ENCODE measurements at regions not wholly inside any gene's neighbourhood (a gene's known extent, or its start where the extent isn't known, plus 50 kb on each side); places are given as distances from the start of the nearest gene placed in this dataset.
A peak's percentile ranks its signal among the peaks of the same experiment; 100 is the strongest.

DNA sequence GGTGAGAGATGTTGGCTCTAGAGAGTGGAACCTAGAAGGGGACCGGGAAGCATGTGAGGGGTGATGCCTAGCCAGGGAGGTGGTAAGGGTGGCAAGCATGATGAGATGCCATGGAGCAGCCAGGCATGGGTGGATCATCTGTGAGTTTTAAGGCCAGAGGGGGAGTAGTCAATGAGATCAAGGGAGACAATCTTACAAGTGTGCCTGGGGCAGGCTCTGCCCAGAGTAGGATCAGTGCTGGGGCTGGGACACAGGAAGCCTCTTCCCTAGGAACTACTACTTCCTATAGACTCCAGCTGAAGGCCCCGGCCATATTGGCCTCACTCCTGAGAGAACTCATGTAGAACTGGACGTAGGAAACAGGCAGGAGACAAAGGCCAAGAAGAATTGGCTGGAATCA, 192.4 kb upstream of the CSF3R start:
- no peak for DNase-seq

DNA sequence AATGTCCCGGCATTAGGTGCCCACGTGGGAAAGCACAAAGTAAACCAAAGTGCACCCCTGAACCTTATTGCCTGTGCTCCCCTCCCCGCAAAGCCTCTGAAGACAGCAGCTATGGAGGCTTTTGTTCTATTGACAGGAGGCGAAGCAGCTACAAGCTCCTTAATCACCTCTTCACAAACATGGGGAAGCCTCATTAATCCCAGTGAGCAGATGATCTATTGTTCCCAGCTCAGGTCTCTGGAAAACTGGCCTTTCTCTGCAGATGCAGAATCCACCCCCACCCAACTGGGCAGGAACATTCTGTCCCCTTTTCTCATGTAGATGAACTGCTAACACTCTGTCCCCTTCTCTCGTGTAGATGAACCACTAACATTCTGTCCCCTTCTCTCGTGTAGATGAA, 190.5 kb upstream of the CSF3R start:
- DNase-seq: no peak

DNA sequence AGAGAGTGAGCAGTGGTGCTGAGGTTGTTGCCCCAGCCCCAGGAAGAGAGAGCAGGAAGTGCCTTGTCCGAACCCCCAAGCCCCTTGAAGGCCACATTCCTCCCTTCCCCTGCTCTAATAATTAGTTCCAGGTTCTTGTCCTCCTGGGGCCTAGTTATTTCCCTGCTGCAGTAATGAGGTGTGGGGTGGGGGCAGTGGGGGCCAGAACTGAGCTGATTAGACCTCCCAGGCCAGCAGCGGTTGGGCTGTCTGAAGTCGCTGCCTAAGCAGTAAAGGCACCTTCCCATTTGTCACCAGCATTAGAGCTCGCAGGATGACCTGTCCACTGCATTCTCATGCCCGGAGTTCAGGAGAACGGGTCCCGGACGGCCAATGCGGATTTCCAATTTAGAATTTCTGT, 186.5 kb upstream of the CSF3R start:
- DNase-seq: no peak

DNA sequence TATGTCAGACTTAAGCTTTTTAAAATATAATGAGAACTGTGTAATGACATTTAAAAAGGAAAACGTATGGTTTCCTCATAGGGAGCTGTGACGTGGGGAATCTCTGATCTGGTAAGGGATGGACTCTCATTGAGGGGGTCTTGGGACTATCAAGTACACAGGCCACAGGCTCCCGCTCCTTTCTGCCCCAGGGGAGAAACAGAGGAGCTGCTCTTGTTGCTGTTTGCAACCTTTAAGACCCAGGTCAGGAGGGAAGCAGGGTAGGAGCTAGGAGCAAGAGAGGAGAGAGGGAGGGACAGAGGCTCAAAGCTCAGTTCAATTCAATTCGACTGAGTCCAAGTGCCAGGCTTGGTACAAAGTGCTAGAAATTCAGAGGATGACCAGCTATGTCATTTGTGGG, 185.1 kb upstream of the CSF3R start:
- no peak for DNase-seq

DNA sequence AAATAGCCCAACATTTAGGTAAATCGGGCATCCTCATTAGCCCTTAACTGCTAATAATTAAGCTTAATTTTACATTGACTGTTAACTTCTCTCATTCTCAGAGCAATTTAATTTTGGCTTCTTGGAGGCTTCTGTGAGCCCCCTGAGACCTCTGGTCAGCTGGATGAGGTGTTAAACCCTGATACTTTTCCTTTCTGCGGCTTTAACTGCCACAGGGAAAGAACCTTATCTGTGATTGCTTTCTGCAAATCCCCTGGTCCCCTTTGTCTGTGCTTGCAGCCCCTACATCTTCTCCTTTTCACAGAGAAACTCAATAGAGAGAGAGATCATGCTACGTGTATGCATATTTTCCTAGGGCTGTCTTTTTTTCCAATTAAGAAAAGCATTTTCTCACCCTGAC, 184.5 kb upstream of the CSF3R start:
- no peak for DNase-seq

DNA sequence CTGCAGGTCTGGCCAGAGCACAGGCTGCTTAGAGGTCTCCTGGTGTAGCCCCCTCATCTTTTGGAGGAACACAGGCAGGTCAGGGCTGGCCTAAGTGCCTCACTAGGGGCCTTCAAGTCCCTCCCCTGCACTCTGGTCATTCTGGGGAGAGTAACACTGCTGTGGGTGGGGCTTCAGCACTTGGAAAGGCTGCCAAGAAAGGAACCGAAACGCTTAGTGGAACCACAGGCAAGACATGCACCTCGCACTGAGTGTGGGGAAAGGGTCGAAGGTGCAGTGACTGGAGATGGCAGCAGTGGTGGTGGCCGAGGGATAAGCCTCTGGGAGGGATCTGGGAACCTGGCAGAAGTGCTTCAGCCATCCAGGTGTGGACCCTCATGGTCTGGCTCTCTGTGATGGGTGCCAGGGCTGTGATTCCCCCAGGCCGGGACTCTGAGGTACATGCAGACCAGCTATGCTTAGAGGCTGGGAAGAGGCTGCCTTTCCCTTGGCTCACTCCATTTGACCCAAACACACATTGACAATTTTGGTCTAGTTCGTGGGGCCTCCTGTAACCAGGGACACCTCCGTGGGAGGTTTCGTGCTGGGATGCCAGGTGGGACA, 182.9 kb upstream of the CSF3R start:
- DNase-seq: no peak

DNA sequence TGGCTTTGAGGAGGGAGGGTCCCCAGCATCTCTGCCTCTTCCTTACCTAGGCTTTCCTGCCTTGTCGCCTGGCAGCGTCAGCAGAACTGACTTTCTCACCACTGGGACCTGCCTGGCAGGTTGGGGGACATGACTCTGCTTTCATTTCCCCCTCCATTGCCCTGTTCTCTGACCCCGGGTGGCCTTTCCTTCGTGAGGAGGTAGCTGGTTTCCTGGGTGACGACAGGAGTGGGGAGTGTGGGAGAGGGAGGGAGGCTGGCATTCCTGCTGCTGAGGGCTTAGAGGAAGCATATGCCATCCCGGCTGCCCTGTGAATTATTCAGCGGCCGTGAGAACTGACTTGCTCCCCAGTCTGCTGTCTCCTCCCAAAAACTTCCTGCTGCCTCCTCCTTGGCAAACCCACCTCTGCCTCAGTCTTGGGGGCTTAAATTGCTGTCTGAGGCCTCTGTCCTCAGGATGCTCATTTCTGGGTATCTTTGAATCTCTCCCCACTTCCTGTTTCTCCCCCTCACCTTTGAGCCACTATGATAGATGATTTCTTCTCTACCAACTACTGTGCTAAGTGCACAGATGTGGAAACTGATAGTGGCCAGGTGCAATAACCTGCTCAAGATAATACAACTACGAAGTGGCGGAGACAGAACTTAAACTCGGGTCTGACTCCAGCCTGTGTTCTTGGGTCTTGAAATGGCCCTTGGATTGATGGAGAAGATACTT, 182.0 kb upstream of the CSF3R start:
- no peak for DNase-seq

DNA sequence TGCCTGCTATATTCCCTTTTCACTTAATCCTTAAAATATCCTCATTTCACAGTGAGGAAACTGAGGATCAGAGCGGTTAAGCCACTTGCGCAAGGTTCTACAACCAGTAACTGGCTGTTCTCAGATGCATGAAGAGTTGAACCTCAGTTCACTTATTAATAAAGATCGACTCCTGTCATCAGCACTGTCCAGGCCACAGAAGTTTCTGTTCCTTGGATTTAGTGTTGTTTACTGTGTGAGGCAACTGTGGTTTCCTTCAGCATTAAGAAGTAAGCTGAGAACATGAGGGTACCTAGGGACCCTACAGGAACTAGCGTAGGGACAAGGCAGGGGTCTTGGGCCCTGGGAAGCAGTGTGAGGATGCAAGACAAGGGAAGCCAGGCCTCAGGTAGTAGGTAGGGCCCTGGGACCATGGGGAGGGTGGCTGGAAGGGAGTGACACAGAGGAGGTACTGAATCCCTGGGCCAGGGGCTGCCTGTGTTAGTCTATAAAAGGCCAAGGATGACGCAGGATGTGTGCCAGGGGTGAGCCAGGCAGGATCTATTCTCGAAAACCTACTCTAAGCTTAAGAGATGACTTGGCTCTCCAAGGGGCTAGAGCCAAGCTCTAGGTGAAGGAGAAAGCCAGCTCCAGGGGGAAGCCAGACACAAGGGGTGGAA, 181.2 kb upstream of the CSF3R start:
- no peak for DNase-seq

DNA sequence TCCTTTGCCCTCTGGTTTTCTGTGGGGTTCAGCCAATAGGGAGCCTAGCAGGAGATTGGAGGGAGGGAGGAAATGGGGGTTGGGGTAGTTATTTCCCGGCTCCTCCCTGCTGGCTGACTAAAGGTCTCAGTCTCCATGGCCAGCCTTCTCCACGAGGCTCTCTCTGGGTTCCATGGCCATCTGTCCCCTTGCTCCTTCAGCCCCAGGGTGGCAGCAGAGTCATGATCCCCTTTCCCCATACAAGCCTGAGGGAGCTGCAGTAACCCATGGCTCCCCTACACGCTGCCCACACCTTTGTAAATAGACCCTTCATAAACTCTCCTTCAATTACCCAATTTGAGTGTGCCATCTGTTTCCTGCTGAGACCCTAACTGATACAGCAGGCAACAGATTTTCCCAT, 176.1 kb upstream of the CSF3R start:
- no peak for DNase-seq

DNA sequence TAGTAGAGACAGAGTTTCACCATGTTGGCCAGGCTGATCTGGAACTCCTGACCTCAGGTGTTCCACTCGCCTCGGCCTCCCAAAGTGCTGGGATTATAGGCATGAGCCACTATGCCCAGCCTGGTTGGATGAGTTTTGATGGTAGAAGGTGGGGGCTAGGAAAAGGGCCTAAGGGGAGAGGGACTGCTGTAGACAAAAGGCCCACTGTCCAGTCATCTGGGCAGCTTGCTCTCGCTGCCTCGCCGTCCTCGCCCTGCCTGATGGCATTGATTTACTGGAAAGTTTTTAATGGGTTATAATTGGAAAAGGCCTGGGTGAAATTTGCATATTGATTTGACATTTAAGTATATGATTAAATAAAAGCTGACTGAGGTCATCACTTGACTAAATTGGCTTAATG, 175.1 kb upstream of the CSF3R start:
- DNase-seq: no peak

DNA sequence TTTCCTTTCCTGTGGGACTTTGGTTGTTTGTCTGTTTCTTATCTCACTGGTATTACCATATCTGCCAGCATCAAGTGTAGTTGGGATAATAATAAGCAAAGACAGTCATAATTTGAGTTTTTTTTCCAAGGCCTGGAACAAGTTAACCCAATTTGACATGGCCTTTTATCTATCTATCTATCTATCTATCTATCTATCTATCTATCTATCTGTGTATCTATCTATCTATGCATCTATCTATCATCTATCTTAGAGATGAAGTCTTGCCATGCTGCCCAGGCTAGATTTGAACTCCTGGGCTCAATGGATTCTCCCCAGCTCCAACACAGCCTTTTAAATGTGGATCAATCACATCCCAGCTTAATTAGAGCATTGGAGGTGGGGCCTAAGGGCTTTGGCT, 174.1 kb upstream of the CSF3R start:
- no peak for DNase-seq

DNA sequence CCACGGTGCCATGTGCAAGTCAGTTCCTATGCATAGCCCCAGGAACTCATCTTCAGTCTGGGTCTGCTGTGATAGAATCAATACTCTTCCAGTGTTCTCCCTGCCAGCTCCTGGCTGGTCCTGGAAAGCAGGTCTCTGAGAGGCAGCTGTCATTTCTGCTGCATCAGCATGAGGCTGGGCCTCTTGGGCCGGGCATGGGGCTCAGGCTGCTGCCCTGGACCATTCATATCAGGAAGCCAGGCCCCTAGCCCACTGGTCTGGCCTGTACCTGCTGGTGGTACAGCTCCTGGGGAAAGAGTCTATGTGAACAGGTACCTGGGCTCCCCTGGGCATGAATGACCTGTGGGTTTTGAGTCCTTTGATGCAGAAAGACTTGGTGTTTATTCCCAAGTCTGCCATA, 173.6 kb upstream of the CSF3R start:
- no peak for DNase-seq

DNA sequence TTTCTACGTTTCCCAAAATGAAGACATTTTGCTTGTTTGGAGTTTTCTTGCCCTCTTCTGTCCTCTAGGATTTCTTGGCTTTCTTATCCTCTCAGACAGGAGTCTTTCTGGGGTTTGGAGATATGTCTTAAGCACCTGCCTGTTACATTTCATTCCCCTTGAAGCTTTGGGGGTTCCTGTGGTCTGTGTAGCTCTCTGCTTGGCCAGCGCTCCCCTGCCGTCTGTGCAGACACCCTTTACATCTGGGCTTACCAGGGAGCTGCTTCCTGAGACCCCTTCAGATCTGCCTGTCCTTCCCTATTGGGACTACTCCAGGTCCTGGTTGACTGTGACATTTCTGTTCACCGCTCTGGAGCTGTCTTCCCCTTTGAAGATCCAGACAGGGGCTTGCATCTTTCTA, 171.9 kb upstream of the CSF3R start:
- no peak for DNase-seq

DNA sequence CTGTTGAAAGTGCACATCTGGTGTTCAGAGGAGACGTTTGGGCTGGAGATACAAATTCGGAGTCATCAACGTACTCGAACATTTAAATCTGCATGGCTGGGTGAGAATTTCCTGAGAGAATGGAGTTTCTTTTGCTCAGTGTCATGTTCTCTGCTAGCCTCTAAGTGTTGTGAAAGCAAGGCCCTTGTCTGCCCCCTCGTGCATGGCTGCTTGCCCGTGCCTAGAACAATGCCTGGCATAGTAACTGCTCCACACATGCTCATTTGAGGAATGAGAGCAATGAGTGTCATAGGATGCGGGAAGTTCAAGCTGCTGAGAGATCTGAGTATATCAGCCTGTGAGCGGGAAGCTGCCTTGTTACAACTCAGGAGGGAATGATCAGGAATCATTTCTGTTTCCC, 171.1 kb upstream of the CSF3R start:
- DNase-seq: no peak

DNA sequence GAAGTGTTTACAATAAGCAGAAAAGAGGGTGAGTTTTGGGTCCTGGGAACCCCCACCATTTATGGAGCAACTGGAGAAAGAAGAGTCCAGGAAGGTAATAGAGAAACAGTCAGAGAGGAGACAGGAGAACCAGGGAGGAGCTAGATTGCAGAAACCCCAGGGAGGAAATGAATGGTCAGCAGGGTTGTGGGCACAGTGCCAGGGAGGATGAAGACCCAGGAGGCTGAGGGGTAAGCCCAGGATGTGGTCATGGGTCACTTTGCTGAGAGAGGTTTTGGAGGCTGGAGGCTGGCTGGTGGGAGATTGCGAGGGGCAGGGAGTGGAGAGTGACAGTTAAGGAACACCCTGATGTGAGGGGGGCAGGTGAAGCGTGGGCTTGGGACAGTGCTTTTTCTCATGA, 169.9 kb upstream of the CSF3R start:
- DNase-seq: no peak

DNA sequence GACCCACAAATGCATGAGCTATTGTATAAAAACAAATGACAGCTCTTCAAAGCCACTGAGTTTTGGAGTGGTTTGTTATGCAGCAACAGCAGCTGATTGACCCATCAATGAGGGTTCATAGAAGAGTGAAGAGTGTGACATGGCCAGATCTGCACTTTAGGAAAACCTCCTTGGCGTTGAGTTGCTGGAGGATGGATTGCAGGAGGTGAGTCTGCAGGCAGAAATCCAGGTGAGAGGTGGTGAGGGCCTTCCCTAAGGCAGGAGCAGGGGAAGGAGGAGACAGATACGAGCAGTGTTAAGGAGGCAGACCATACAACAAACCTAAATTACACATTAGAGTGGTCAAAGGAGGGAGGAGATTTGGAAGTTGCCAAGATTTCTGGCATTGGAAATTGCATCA, 169.3 kb upstream of the CSF3R start:
- no peak for DNase-seq

DNA sequence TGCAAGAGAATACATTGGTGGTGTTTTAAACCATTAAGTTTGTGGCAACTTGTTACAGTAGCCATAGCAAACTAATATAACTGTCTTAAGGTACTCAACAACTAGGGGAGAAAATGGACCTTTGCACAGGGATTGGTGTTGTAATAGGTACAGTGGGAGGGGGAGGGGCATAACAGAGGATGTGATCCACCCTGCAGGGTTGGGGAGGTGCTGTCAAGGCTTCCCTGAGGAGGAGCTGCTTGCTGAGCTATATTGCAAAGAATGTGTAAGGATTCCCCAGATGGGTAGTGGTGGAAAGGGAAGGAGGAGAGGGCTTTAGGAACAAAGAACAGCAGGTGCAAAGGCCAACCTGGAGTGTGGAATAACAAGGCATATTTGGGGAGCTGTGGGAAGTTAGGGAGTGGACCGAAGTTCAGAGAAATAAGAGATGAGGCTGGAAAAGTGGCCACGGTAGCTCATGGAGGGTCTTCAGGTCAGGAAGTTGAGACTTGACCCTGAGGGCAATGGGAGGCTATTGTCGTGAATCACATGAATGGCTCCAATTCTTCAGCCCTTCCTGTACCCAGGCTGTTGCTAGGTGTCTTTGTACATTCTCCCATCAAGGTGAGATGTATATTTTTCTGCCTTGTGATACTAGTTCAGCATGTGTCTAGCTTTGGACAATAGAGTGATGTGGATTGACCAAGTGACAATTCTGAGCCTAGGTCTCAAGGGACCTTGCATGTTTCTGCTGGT, 168.6 kb upstream of the CSF3R start:
- DNase-seq: no peak

DNA sequence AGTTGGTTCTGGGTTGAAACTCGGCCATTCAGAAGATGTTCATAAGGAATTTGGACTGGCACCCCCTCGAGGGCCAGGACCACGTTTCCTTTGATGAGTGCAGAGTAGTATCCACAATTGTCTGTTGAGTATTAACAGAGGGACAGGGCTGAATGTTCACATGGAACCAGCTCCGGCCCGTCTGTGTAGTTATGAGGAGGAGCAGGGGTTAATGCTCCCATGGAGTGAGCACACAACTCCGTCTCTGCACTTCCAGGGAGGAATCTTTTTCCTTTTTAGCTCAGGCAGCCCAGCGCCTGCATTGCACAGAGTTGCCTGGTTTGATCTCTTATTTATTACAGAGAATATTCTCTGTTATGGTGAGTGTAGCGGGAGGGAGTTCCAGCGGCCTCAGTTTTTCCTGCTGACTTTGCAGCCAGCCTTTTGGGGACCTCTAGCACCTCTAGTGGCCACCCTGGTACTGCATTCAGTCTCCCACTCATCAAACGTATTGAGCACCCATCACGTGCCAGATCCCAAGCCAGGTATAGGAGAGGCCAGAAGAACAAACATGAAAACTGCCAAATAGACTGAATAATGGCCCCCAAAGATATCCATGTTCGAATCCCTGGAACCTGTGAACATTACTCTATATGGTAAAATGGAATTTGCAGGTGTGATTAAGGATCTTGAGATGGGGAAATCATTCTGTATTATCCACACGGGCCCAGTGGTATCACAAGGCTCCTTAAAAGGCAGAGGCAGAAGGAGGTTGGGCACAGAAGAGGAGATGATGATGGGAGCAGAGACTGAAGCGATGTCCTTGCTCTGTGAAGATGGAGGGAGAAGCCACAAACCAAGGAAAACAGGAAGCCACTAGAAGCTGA, 167.7 kb upstream of the CSF3R start:
- DNase-seq: peak; percentile 54

DNA sequence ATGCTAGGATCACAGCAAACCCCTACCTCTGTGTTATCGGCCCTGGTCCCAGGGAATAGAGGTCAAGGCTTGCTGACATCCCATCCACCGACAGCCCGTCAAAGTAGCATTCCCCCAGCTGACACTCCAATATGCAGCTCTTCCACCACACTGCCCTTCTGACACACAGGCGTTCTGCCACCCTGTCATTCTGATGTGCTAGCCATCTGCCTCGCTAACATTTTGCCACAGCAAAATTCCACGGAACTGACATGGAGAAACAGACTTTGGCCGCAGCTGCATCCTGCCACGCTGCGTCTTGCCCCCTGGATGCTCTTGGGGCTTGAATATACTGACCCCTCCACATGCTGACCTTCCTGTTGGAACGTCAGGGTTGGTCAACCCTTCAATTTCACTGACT, 163.2 kb upstream of the CSF3R start:
- DNase-seq: no peak

DNA sequence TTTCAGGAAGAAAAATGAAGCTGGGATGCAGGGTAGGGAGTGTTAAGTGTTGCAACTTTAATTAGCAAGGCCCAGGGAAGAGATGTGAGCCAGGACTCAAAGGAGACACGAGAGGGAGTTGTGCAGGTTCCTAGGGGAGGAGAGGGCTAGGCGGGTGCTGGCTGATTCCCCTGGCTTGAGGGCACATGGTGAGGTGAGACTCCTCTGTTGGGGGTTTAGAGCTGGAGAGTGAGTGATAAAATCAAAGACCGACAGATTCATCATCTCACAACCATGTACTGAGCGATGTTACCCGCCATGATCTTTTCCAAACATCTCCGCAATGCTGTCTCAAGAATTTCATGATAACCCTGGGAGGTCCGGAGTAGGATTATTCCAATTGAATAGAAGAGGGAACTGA, 161.8 kb upstream of the CSF3R start:
- no peak for DNase-seq

DNA sequence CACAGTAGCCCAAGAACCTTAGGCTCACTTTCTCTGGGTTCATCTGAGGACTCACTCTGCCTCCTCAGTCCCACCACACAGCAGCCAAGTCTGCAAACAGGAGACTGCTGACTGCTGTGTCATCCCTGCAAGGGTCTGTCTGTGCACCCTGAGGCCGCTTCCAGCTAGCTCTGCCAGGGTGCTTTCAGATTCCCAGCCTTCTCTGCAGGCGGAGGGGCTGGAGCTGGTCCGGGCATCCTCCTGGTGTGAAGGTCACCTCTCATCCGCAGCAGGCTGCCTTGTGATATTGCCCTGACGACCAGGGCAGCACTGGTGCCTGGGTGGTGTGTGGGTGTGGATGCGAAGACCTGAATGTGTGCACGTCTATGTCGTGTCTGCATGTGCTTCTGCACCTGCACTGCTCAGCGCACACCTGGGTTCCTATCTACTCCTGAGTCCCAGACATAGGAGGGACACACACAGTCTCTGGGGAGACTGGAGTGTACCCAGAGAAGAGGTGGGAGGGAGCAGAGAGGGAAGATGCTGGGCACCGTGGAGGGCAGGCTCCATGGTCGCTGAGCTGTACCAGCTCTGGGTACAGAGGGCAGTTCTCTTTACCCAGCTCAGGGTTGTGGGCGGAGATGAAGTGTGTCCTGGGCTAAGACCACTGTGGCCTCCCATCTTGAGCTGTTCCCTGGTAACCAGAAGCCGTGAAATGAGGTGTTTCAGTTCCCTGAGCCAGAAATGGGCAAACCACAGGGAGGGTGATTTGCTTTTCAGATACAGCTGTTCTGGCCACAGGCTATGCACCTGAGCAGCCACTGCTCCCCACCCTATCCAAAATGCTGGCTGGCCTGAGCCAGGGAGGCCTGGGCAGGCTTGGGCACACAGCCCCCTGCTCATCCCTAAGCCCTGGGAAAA, 160.9 kb upstream of the CSF3R start:
- DNase-seq: no peak

DNA sequence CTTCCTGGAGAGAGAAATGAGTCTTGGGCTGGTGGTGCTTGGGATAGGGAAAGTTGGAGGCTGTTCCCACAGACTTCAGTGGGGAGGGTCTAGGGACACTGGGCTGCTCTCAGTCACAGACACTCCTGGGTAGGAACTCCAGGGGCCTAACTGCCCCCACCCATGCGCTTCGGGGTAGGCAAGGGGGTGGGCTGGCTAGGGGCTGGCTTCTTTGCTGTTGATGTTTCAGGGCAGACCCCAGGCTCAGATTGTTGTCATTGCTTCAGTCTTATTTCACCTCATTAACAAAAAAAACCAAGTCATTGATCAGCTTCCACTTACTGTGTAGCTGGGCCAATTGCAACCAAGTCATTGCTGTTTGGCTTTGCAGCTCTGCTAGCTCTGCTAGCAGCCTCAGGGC, 160.1 kb upstream of the CSF3R start:
- no peak for DNase-seq

Measured in CD4-positive, alpha-beta T cell treated with Interleukin-12 subunit alpha and Interleukin-12 subunit beta, for 1 hour (primary cell).